IMR-90 (cell line): ENCODE measurements at regions not wholly inside any gene's neighbourhood (a gene's known extent, or its start where the extent isn't known, plus 50 kb on each side); places are given as distances from the start of the nearest gene placed in this dataset.

Source experiments
- ATAC-seq: fragments of 200-7000 bp; cut with Tn5 transposase; 2 replicates; pipeline ENCODE4 v1.9.1; 2020; ENCODE audit warnings: low read depth, mild to moderate bottlenecking, moderate library complexity
- BruUV-seq: library from RNA; stranded (reverse); fragments of 400-500 nt; replicated peaks from 2 replicates; lab custom pipeline; 2021; lab: Mats Ljungman, UMichigan
- CTCF ChIA-PET: fragments of 300-600 bp; formaldehyde crosslinking; extraction: SDS; loops from one replicate; lab custom pipeline; 2021; ENCODE audit warnings: antibody characterized with exemption; lab: Yijun Ruan, JAX
- POLR2A ChIA-PET: fragments of 300-600 bp; sonication (Branson Sonifier 250); formaldehyde crosslinking; loops from one replicate; lab custom pipeline; 2022; ENCODE audit warnings: antibody characterized with exemption; ENCODE audit not compliant: unreplicated experiment; lab: Charles Lee
- DNase-seq: peaks from one replicate; pipeline ENCODE4 v3.0.0; 2013
- H2AFZ ChIP-seq: replicated peaks from 2 replicates; pipeline ENCODE3; 2013; ENCODE audit warnings: low read length, mild to moderate bottlenecking; ENCODE audit not compliant: poor library complexity
- H2AK5ac ChIP-seq: 2 replicates; pipeline ENCODE4 v1.6.1; 2013; ENCODE audit warnings: low read depth, low read length, inconsistent platforms
- H2AK9ac ChIP-seq: replicated peaks from 2 replicates; pipeline ENCODE3; 2013; ENCODE audit warnings: mild to moderate bottlenecking, low read depth, low read length, moderate library complexity; ENCODE audit not compliant: poor library complexity
- H2BK120ac ChIP-seq: 2 replicates; pipeline ENCODE4 v1.6.1; 2013; ENCODE audit warnings: low read depth, low read length, inconsistent platforms
- H2BK15ac ChIP-seq: 3 replicates; pipeline ENCODE4 v1.6.1; 2013; ENCODE audit warnings: low read depth, low read length, inconsistent platforms
- H2BK20ac ChIP-seq: 2 replicates; pipeline ENCODE4 v1.6.1; 2013; ENCODE audit warnings: low read depth, mild to moderate bottlenecking, inconsistent platforms, low read length, moderate library complexity
- H2BK5ac ChIP-seq: 2 replicates; pipeline ENCODE4 v1.6.1; 2013; ENCODE audit warnings: mild to moderate bottlenecking, low read depth, low read length, inconsistent platforms; ENCODE audit not compliant: poor library complexity, severe bottlenecking
- H3K14ac ChIP-seq: replicated peaks from 2 replicates; pipeline ENCODE4 v1.6.1; 2013; ENCODE audit warnings: low read depth, low read length, inconsistent platforms
- H3K18ac ChIP-seq: 2 replicates; pipeline ENCODE4 v1.6.1; 2013; ENCODE audit warnings: low read depth, low read length, control low read depth
- H3K23ac ChIP-seq: 2 replicates; pipeline ENCODE4 v1.6.1; 2013; ENCODE audit warnings: low read depth, low read length, inconsistent platforms
- H3K27ac ChIP-seq: 2 replicates; pipeline ENCODE4 v1.5.1; 2013; ENCODE audit warnings: mild to moderate bottlenecking, control low read depth, low read length; ENCODE audit not compliant: insufficient read depth
- H3K27me3 ChIP-seq: 2 replicates; pipeline ENCODE4 v1.6.1; 2013; ENCODE audit warnings: low read length; ENCODE audit not compliant: control insufficient read depth, insufficient read depth
- H3K36me3 ChIP-seq: 2 replicates; pipeline ENCODE4 v1.6.1; 2013; ENCODE audit warnings: low read length, mixed read lengths; ENCODE audit not compliant: control insufficient read depth, insufficient read depth
- H3K4ac ChIP-seq: 2 replicates; pipeline ENCODE4 v1.6.1; 2013; ENCODE audit warnings: low read depth, low read length, inconsistent platforms
- H3K4me1 ChIP-seq: 2 replicates; pipeline ENCODE4 v1.6.1; 2013; ENCODE audit warnings: low read length, mixed read lengths; ENCODE audit not compliant: control insufficient read depth, insufficient read depth
- H3K4me2 ChIP-seq: 2 replicates; pipeline ENCODE4 v1.6.1; 2013; ENCODE audit warnings: low read depth, mild to moderate bottlenecking, control low read depth, low read length, moderate library complexity
- H3K4me3 ChIP-seq: 2 replicates; pipeline ENCODE4 v1.5.1; 2013; ENCODE audit warnings: low read depth, mild to moderate bottlenecking, control low read depth, low read length, moderate library complexity; ENCODE audit not compliant: insufficient read depth
- H3K56ac ChIP-seq: 2 replicates; pipeline ENCODE4 v1.6.1; 2013; ENCODE audit warnings: low read length, inconsistent platforms; ENCODE audit not compliant: insufficient read depth; ENCODE audit errors: extremely low read depth
- H3K79me1 ChIP-seq, 2 experiments: 2 replicates each; pipeline ENCODE4 v1.6.1; 2013; ENCODE audit warnings: low read length in 2 of 2, inconsistent platforms in 1 of 2, low read depth in 1 of 2
- H3K9ac ChIP-seq: 2 replicates; pipeline ENCODE4 v1.6.1; 2013; ENCODE audit warnings: low read depth, low read length, control low read depth
- H3K9me1 ChIP-seq: 2 replicates; pipeline ENCODE4 v1.6.1; 2013; ENCODE audit warnings: low read length, inconsistent platforms; ENCODE audit not compliant: insufficient read depth
- H3K9me3 ChIP-seq: 2 replicates; pipeline ENCODE4 v1.6.1; 2013; ENCODE audit warnings: low read length; ENCODE audit not compliant: control insufficient read depth, insufficient read depth
- H4K20me1 ChIP-seq: 2 replicates; pipeline ENCODE4 v1.6.1; 2013; ENCODE audit warnings: low read length, inconsistent platforms; ENCODE audit not compliant: insufficient read depth
- H4K5ac ChIP-seq: 2 replicates; pipeline ENCODE4 v1.6.1; 2013; ENCODE audit warnings: mild to moderate bottlenecking, low read depth, low read length, control low read depth
- H4K8ac ChIP-seq, 2 experiments: 2 replicates each; pipeline ENCODE4 v1.6.1; 2013; ENCODE audit warnings: low read depth in 2 of 2, low read length in 2 of 2, control low read depth in 1 of 2, inconsistent platforms in 1 of 2
- H4K91ac ChIP-seq: 2 replicates; pipeline ENCODE4 v1.6.1; 2013; ENCODE audit warnings: low read depth, low read length, inconsistent platforms; ENCODE audit not compliant: insufficient read depth
- BHLHE40 ChIP-seq: fragments of 150-350 bp; IDR thresholded peaks from 2 replicates; pipeline ENCODE4 v1.6.1; 2016; ENCODE audit warnings: mild to moderate bottlenecking, low read depth, low read length
- CEBPB ChIP-seq: IDR thresholded peaks from 2 replicates; pipeline ENCODE4 v1.6.1; 2012; ENCODE audit warnings: low read depth, low read length, improper control_type of control experiment
- CHD1 ChIP-seq: IDR thresholded peaks from 2 replicates; pipeline ENCODE4 v1.6.1; 2012; ENCODE audit warnings: low read depth, low read length, improper control_type of control experiment
- FOS ChIP-seq: fragments of 150-350 bp; IDR thresholded peaks from 2 replicates; pipeline ENCODE4 v1.6.1; 2016; ENCODE audit warnings: low read depth, low read length
- MAFK ChIP-seq: IDR thresholded peaks from 2 replicates; pipeline ENCODE4 v1.6.1; 2012; ENCODE audit warnings: low read depth, low read length, improper control_type of control experiment
- MAZ ChIP-seq: IDR thresholded peaks from 2 replicates; pipeline ENCODE4 v1.6.1; 2012; ENCODE audit warnings: low read depth, mild to moderate bottlenecking, low read length, improper control_type of control experiment, moderate library complexity, borderline replicate concordance
- MXI1 ChIP-seq: IDR thresholded peaks from 2 replicates; pipeline ENCODE4 v1.6.1; 2012; ENCODE audit warnings: low read depth, mild to moderate bottlenecking, low read length, moderate library complexity, borderline replicate concordance
- NFE2L2 ChIP-seq: fragments of 150-350 bp; IDR thresholded peaks from 2 replicates; pipeline ENCODE4 v1.6.1; 2016; ENCODE audit warnings: low read depth, mild to moderate bottlenecking, low read length
- POLR2A ChIP-seq: IDR thresholded peaks from 2 replicates; pipeline ENCODE4 v1.6.1; 2012; ENCODE audit warnings: mild to moderate bottlenecking, low read depth, low read length
- RAD21 ChIP-seq: IDR thresholded peaks from 2 replicates; pipeline ENCODE4 v1.6.1; 2012; ENCODE audit warnings: low read length, improper control_type of control experiment
- RCOR1 ChIP-seq: IDR thresholded peaks from 2 replicates; pipeline ENCODE4 v1.6.1; 2012; ENCODE audit warnings: mild to moderate bottlenecking, low read length, improper control_type of control experiment; ENCODE audit not compliant: insufficient replicate concordance
- RFX5 ChIP-seq: IDR thresholded peaks from 2 replicates; pipeline ENCODE4 v1.8.0; 2012; ENCODE audit warnings: low read depth, mild to moderate bottlenecking, low read length, moderate library complexity
- SMC3 ChIP-seq: fragments of 150-350 bp; IDR thresholded peaks from 2 replicates; pipeline ENCODE4 v1.6.1; 2016; ENCODE audit warnings: low read depth, mild to moderate bottlenecking, antibody characterized with exemption, low read length, moderate library complexity
- WGBS, 2 experiments: methylation state at CpG; one replicate each; pipeline versions ENCODE4 v1.1.5 to v1.1.7; 2013; ENCODE audit warnings: missing lambda C conversion rate in 2 of 2; ENCODE audit not compliant: insufficient read length in 1 of 2; ENCODE audit errors: extremely low coverage in 2 of 2; 5-methylcytosine and 5-hydroxymethylcytosine counted together
- dilution Hi-C: fragments of 300-500 bp; cut with HindIII; formaldehyde crosslinking; loops from one replicate; pipeline ENCODE4 v1.14.3; 2018; ENCODE audit warnings: low sequenced_read_pairs; ENCODE audit not compliant: unreplicated experiment
- in situ Hi-C: fragments of 300-500 bp; cut with MboI; formaldehyde crosslinking; loops from 3 replicates; pipeline ENCODE4 v1.14.3; 2019; ENCODE audit warnings: low sequenced_read_pairs, inconsistent platforms, mixed read lengths
- intact Hi-C: fragments of 100-400 bp; cut with micrococcal nuclease; formaldehyde crosslinking; loops from 2 replicates; pipeline ENCODE4 v1.10.0; 2022
- TF ChIP-seq, protein P1 (sequence below): fragments of 150-350 bp; IDR thresholded peaks from 2 replicates; pipeline ENCODE4 v1.6.1; 2016; ENCODE audit warnings: low read depth, mild to moderate bottlenecking, low read length, moderate library complexity, borderline replicate concordance
- TF ChIP-seq, protein P2 (sequence below): conservative IDR thresholded peaks from 2 replicates; pipeline ENCODE4 v1.5.1; 2012; ENCODE audit warnings: mild to moderate bottlenecking, low read depth, low read length, improper control_type of control experiment

DNA sequence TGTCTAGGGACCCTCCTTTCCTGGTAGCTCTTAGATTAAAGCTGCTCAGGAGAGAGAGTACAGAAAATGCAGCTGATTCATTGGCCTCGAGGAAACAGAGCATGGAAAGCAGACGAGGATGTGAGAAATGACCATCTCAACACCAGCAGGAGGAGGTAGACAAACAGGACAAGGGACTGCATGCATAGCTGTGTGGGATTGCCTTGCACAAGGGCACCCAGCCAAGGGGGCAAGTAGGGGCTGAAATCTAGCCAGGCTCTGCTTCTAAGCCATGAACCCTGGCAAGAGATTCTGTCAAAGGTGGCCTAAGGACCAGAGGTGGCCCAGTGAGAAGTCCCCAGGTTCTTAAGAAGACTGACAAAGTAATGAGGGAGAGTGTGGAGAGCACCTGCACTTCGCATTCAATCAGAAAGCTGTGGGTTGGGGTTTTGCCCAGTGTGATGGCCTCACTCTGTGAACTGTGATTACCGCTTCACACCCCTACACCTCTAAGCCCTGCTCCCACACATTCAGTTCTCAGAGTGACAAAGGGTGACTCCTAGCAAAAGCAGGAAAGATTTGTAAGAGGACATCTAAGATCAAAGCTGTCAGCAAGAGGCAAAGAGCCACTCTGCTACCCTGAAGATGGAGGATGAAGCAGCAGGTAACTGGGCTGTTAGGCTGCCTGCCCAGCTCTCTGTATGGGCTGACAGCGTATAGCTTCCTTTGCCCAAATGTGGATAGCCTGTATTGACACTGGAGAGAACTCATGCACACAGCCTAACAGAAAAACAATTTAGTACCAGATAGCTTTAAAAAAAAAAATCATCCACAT, 151.3 kb upstream of the PELI1 start:
- Histone ChIP-seq H3K9ac (no peak overlapping the region), H2BK120ac (no peak overlapping the region), H2BK20ac (no peak overlapping the region), H2AK9ac (no peak overlapping the region), H4K91ac (no peak overlapping the region), H3K18ac (no peak overlapping the region), H3K4me3 (no peak overlapping the region), H3K56ac (no peak overlapping the region), H3K4ac (no peak overlapping the region), H4K8ac (no peak overlapping the region), H2AK5ac (no peak overlapping the region), H3K23ac (no peak overlapping the region), H2BK5ac (no peak overlapping the region), H3K36me3 (no peaks in the 10 kb centered on the region), H3K4me1 (peaks cover 2% of the 10 kb centered on the region; the same call in 1 of the 2 replicates), H3K9me1 (peaks cover 3% of the 10 kb centered on the region; the same call in 1 of the 2 replicates), H3K14ac (no peak overlapping the region), H2AFZ (no peak overlapping the region), H4K20me1 (no peaks in the 10 kb centered on the region), H3K27me3 (peaks cover 17% of the 10 kb centered on the region), H2BK15ac (no peak overlapping the region), H3K4me2 (no peak overlapping the region), H3K79me1 (no peaks in the 10 kb centered on the region), H3K27ac (no peak overlapping the region), H4K5ac (no peak overlapping the region), H3K9me3 (no peaks in the 10 kb centered on the region)
- no TSS peak for BruUV-seq
- DNase-seq (no peak), ATAC-seq (no peak)
- WGBS, 2 experiments = 20% methylated on average over 1 of the region's 5 CpGs; no CpG with 5 or more reads in 1 of the 2 experiments
- ChIA-PET CTCF (interaction anchor here (0.6 to 0.8 kb wide), 3 partner anchors 17 to 1509 kb away, joined by 3 to 5 read pairs (median 4); no protein-coding TSS in a partner anchor), POLR2A (interaction anchor here (0.6 kb wide), 1 partner anchor 458 kb away, joined by 4 read pairs; no protein-coding TSS in a partner anchor)
- in situ Hi-C loops = no loop called here
- dilution Hi-C loops = no loop called here
- intact Hi-C loops = no loop called here
- no peak for TF ChIP-seq MXI1
- no peak for TF ChIP-seq POLR2A
- TF ChIP-seq, protein P1, sequence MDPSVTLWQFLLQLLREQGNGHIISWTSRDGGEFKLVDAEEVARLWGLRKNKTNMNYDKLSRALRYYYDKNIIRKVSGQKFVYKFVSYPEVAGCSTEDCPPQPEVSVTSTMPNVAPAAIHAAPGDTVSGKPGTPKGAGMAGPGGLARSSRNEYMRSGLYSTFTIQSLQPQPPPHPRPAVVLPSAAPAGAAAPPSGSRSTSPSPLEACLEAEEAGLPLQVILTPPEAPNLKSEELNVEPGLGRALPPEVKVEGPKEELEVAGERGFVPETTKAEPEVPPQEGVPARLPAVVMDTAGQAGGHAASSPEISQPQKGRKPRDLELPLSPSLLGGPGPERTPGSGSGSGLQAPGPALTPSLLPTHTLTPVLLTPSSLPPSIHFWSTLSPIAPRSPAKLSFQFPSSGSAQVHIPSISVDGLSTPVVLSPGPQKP = no peak
- TF ChIP-seq CEBPB = no peak
- TF ChIP-seq BHLHE40 = no peak
- TF ChIP-seq SMC3 = no peak
- TF ChIP-seq RCOR1 = no peak
- TF ChIP-seq NFE2L2 = no peak
- no peak for TF ChIP-seq RFX5
- TF ChIP-seq, protein P2, sequence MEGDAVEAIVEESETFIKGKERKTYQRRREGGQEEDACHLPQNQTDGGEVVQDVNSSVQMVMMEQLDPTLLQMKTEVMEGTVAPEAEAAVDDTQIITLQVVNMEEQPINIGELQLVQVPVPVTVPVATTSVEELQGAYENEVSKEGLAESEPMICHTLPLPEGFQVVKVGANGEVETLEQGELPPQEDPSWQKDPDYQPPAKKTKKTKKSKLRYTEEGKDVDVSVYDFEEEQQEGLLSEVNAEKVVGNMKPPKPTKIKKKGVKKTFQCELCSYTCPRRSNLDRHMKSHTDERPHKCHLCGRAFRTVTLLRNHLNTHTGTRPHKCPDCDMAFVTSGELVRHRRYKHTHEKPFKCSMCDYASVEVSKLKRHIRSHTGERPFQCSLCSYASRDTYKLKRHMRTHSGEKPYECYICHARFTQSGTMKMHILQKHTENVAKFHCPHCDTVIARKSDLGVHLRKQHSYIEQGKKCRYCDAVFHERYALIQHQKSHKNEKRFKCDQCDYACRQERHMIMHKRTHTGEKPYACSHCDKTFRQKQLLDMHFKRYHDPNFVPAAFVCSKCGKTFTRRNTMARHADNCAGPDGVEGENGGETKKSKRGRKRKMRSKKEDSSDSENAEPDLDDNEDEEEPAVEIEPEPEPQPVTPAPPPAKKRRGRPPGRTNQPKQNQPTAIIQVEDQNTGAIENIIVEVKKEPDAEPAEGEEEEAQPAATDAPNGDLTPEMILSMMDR = no peak
- no peak for TF ChIP-seq MAFK
- TF ChIP-seq MAZ = no peak
- TF ChIP-seq RAD21 = no peak
- no peak for TF ChIP-seq FOS
- no peak for TF ChIP-seq CHD1
